ENCODE measurements at regions not wholly inside any gene's neighbourhood (a gene's known extent, or its start where the extent isn't known, plus 50 kb on each side); places are given as distances from the start of the nearest gene placed in this dataset.

DNA sequence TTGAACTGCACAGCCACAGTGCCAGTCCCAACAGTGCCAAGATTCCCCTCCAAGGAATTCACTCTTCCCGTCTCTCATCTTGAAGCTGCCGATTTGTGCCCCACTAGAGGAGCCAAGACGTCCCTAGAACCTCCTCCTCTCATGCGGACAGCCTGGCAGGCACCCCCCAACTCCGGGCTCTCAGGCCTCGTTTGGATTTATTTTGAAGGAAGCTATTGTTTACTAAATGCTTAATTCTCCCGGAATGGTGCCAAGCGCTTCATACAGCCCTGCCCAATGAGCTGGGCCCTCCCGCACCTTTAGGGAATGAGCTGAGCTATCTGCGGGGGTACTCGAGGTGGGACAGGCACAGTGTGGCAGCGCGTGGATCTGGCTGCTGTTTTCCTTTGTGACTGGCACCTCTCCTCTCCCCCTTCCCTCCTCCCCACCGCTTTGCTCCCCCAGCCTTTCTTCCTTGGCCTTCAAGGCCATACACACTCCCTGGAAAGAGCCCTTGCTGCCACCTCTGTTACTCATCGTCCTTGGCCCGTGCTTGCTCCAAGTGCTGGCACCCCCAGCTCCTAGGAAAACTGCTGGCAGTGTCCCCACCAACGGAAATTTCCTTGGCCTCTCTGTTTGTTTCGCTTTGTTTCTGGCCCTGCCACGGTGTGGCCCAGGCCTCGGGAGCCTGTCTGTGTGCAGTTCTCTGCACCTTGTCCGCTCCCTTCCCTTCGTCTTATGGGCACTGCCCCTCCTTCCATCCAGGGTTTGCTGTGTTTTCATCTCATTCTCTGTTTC is 49.9 kb upstream of the CDR2 start:
- no peak for TF ChIP-seq TAF1 (IDR thresholded peaks at IDR 0.05; ENCODE audit: borderline replicate concordance, insufficient read depth, low read length)
- no peak for TF ChIP-seq REST (IDR thresholded peaks at IDR 0.05; ENCODE audit: insufficient read depth in 1 of 2, low read depth in 2 of 2, low read length in 2 of 2)
- no peak for TF ChIP-seq POLR2AphosphoS5 (IDR thresholded peaks at IDR 0.05; ENCODE audit: low read depth, low read length)
- TF ChIP-seq FOXP2 (optimal IDR thresholded peaks at IDR 0.05; ENCODE audit: borderline replicate concordance, extremely low read depth, extremely low read length, insufficient read depth) = no peak
- no peak for TF ChIP-seq SIN3A (IDR thresholded peaks at IDR 0.05; ENCODE audit: borderline replicate concordance, insufficient read depth, low read length)

Data from PFSK-1 (cell line).